Astrocyte (in vitro differentiated cells and primary cell): ENCODE measurements at regions not wholly inside any gene's neighbourhood (a gene's known extent, or its start where the extent isn't known, plus 50 kb on each side); places are given as distances from the start of the nearest gene placed in this dataset.

Experiments used
- DNase-seq: peaks from one replicate; pipeline ENCODE4 v3.0.0-alpha.2; 2010; ENCODE audit warnings: low read depth
- FAIRE-seq: peaks from 2 replicates; lab custom pipeline; 2011; peaks lifted over from hg19 to GRCh38; lab: Jason Lieb, UNC
- H2AFZ ChIP-seq: 2 replicates; pipeline ENCODE4 v1.6.0; 2012; ENCODE audit warnings: low read depth, low read length, inconsistent platforms
- H3K27ac ChIP-seq: 2 replicates; pipeline ENCODE4 v1.5.1; 2011; ENCODE audit warnings: low read depth, low read length, inconsistent platforms
- H3K27me3 ChIP-seq: 2 replicates; pipeline ENCODE4 v1.6.0; 2011; ENCODE audit warnings: low read length, inconsistent platforms; ENCODE audit not compliant: insufficient read depth
- H3K36me3 ChIP-seq: 2 replicates; pipeline ENCODE4 v1.5.1; 2011; ENCODE audit warnings: low read length, inconsistent platforms; ENCODE audit not compliant: insufficient read depth
- H3K4me1 ChIP-seq: 2 replicates; pipeline ENCODE4 v1.5.1; 2011; ENCODE audit warnings: low read length, inconsistent platforms; ENCODE audit not compliant: insufficient read depth
- H3K4me2 ChIP-seq: 2 replicates; pipeline ENCODE4 v1.6.0; 2012; ENCODE audit warnings: low read length, inconsistent platforms
- H3K4me3 ChIP-seq: 2 replicates; pipeline ENCODE4 v1.5.1; 2011; ENCODE audit warnings: low read depth, mild to moderate bottlenecking, low read length, inconsistent platforms; ENCODE audit not compliant: insufficient read depth
- H3K79me2 ChIP-seq: 2 replicates; pipeline ENCODE4 v1.6.0; 2012; ENCODE audit warnings: mild to moderate bottlenecking, low read length, inconsistent platforms; ENCODE audit not compliant: insufficient read depth
- H3K9ac ChIP-seq: 2 replicates; pipeline ENCODE4 v1.6.0; 2012; ENCODE audit warnings: mild to moderate bottlenecking, low read length, inconsistent platforms
- H3K9me3 ChIP-seq: 2 replicates; pipeline ENCODE4 v1.5.1; 2012; ENCODE audit warnings: low read depth, mild to moderate bottlenecking, low read length, inconsistent platforms; ENCODE audit not compliant: insufficient read depth
- H4K20me1 ChIP-seq: 2 replicates; pipeline ENCODE4 v1.6.0; 2012; ENCODE audit warnings: low read length, inconsistent platforms; ENCODE audit not compliant: insufficient read depth
- H3K27ac Mint-ChIP-seq: one replicate; pipeline ENCODE4 v1.8.0; 2021; ENCODE audit warnings: mild to moderate bottlenecking, mixed read lengths; ENCODE audit not compliant: unreplicated experiment
- H3K27me3 Mint-ChIP-seq: one replicate; pipeline ENCODE4 v1.8.0; 2021; ENCODE audit warnings: low read depth, mixed read lengths; ENCODE audit not compliant: unreplicated experiment
- H3K36me3 Mint-ChIP-seq: one replicate; pipeline ENCODE4 v1.8.0; 2021; ENCODE audit warnings: low read depth, mixed read lengths; ENCODE audit not compliant: unreplicated experiment
- H3K4me1 Mint-ChIP-seq: one replicate; pipeline ENCODE4 v1.8.0; 2021; ENCODE audit warnings: low read depth, mixed read lengths; ENCODE audit not compliant: unreplicated experiment
- H3K4me3 Mint-ChIP-seq: one replicate; pipeline ENCODE4 v1.8.0; 2021; ENCODE audit warnings: mild to moderate bottlenecking, moderate library complexity, mixed read lengths; ENCODE audit not compliant: unreplicated experiment
- H3K9me3 Mint-ChIP-seq: one replicate; pipeline ENCODE4 v1.8.0; 2021; ENCODE audit warnings: mild to moderate bottlenecking, mixed read lengths; ENCODE audit not compliant: unreplicated experiment
- CTCF ChIP-seq: IDR thresholded peaks from 2 replicates; pipeline ENCODE4 v1.5.1; 2011; ENCODE audit warnings: low read depth, mild to moderate bottlenecking, inconsistent platforms, low read length, moderate library complexity; ENCODE audit not compliant: insufficient read depth
- EZH2 ChIP-seq: IDR thresholded peaks from 2 replicates; pipeline ENCODE4 v1.6.1; 2012; ENCODE audit warnings: mild to moderate bottlenecking, low read length, inconsistent platforms; ENCODE audit not compliant: insufficient read depth

DNA sequence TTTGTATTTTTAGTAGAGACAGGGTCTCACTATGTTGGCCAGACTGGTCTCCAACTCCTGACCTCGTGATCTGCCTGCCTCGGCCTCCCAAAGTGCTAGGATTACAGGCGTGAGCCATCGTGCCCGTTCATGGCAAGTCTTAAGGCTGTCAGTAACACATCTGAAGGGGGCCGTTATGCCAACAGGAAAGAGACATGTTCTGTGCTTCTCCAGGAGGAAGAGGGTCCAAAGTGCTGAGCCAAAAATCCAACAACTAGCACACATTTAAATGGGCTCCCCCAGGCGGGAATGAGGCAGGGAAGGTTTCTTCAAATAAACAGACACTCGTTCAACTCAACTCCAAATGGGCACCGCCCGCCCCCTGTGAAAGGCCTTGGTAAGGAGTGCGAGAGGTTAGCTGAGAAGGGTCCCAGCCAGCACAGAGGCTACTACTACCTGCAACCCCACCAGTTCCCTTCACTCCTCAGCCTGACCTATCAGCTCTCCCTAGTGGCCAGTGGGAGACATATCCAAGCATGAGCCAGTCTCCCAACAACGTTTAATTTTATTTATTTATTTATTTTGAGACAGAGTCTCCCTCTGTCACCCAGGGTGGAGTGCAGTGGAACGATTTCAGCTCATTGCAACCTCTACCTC, 84.1 kb upstream of the DMRT1 start:
- H3K4me1 Mint-ChIP-seq, result peaks cover 11% of the 10 kb centered on the region
- Histone ChIP-seq H2AFZ (no peak overlapping the region), H3K9me3 (no peaks in the 10 kb centered on the region), H3K79me2 (no peaks in the 10 kb centered on the region), H3K27ac (no peak overlapping the region), H3K4me3 (no peak overlapping the region), H3K36me3 (no peaks in the 10 kb centered on the region), H3K27me3 (no peaks in the 10 kb centered on the region), H3K4me2 (no peak overlapping the region), H3K4me1 (peaks cover 16% of the 10 kb centered on the region), H4K20me1 (no peaks in the 10 kb centered on the region), H3K9ac (no peak overlapping the region)
- H3K27me3 Mint-ChIP-seq, result peaks cover 2% of the 10 kb centered on the region
- peaks cover 2% of the 10 kb centered on the region for H3K9me3 Mint-ChIP-seq
- FAIRE-seq (no peak), DNase-seq (peak; percentile 41)
- no peak overlapping the region for H3K4me3 Mint-ChIP-seq
- H3K36me3 Mint-ChIP-seq, result peaks cover 3% of the 10 kb centered on the region
- H3K27ac Mint-ChIP-seq, result peak overlapping the region; percentile 27
- peak; percentile 46 for TF ChIP-seq CTCF
- no peak for TF ChIP-seq EZH2

GRCh38 chr9:758146-758545, 83.4 kb upstream of the DMRT1 start:
- Histone ChIP-seq H3K4me2 (no peak overlapping the region), H3K9ac (no peak overlapping the region), H4K20me1 (no peaks in the 10 kb centered on the region), H3K4me3 (no peak overlapping the region), H3K36me3 (no peaks in the 10 kb centered on the region), H3K9me3 (no peaks in the 10 kb centered on the region), H2AFZ (no peak overlapping the region), H3K27ac (no peak overlapping the region), H3K4me1 (peaks cover 16% of the 10 kb centered on the region), H3K27me3 (no peaks in the 10 kb centered on the region), H3K79me2 (no peaks in the 10 kb centered on the region)
- TF ChIP-seq EZH2, result no peak
- TF ChIP-seq CTCF, result no peak
- H3K27ac Mint-ChIP-seq, result no peak overlapping the region
- H3K4me3 Mint-ChIP-seq, result no peak overlapping the region
- H3K36me3 Mint-ChIP-seq, result peaks cover 3% of the 10 kb centered on the region
- H3K4me1 Mint-ChIP-seq, result peaks cover 10% of the 10 kb centered on the region
- FAIRE-seq (no peak), DNase-seq (no peak)
- peaks cover 2% of the 10 kb centered on the region for H3K9me3 Mint-ChIP-seq
- H3K27me3 Mint-ChIP-seq, result peaks cover 2% of the 10 kb centered on the region

- FAIRE-seq, result no peak
- H3K27ac Mint-ChIP-seq, result no peak overlapping the region
- Histone ChIP-seq H3K4me2 (no peak overlapping the region), H3K9me3 (no peaks in the 10 kb centered on the region), H3K79me2 (no peaks in the 10 kb centered on the region), H4K20me1 (no peaks in the 10 kb centered on the region), H3K36me3 (no peaks in the 10 kb centered on the region), H3K9ac (no peak overlapping the region), H3K4me3 (no peak overlapping the region), H3K4me1 (peaks cover 16% of the 10 kb centered on the region), H3K27ac (no peak overlapping the region), H3K27me3 (no peaks in the 10 kb centered on the region), H2AFZ (no peak overlapping the region)
- TF ChIP-seq EZH2, result no peak
- TF ChIP-seq CTCF, result no peak
- no peak for DNase-seq
- no peak overlapping the region for H3K4me3 Mint-ChIP-seq
- peaks cover 11% of the 10 kb centered on the region for H3K4me1 Mint-ChIP-seq
- H3K27me3 Mint-ChIP-seq, result peaks cover 2% of the 10 kb centered on the region
- peaks cover 2% of the 10 kb centered on the region for H3K9me3 Mint-ChIP-seq
- H3K36me3 Mint-ChIP-seq, result no peaks in the 10 kb centered on the region
Observed at GRCh38 chr9:759541-759940, 82.0 kb upstream of the DMRT1 start.
